MM.1S (cell line): ENCODE measurements at regions not wholly inside any gene's neighbourhood (a gene's known extent, or its start where the extent isn't known, plus 50 kb on each side); places are given as distances from the start of the nearest gene placed in this dataset.

Source experiments
- CTCF ChIP-seq: fragments of 300-600 bp; sonication (generic); IDR thresholded peaks from 2 replicates; pipeline ENCODE4 v1.5.1; 2016; ENCODE audit warnings: antibody characterized with exemption, low read length, mixed read lengths
- EZH2 ChIP-seq: fragments of 300-600 bp; sonication (generic); optimal IDR thresholded peaks from 2 replicates; pipeline ENCODE3; 2017; ENCODE audit warnings: low read depth, mild to moderate bottlenecking, antibody characterized with exemption, low read length, mixed read lengths
- EZH2phosphoT487 ChIP-seq: fragments of 300-600 bp; sonication (generic); IDR thresholded peaks from 2 replicates; pipeline ENCODE4 v1.6.1; 2018; ENCODE audit warnings: antibody characterized with exemption, low read length

GRCh38 chr1:38424677-38425076 lies 378.1 kb upstream of the POU3F1 start:
- TF ChIP-seq CTCF (no peak), EZH2 (no peak), EZH2phosphoT487 (no peak)
